GM12874 (cell line): ENCODE measurements at regions not wholly inside any gene's neighbourhood (a gene's known extent, or its start where the extent isn't known, plus 50 kb on each side); places are given as distances from the start of the nearest gene placed in this dataset.

Experiments
- CTCF ChIP-seq: IDR thresholded peaks from 2 replicates; pipeline ENCODE4 v1.5.1; 2011; ENCODE audit warnings: low read depth, mild to moderate bottlenecking, control low read depth, low read length, moderate library complexity; ENCODE audit not compliant: insufficient read depth

DNA sequence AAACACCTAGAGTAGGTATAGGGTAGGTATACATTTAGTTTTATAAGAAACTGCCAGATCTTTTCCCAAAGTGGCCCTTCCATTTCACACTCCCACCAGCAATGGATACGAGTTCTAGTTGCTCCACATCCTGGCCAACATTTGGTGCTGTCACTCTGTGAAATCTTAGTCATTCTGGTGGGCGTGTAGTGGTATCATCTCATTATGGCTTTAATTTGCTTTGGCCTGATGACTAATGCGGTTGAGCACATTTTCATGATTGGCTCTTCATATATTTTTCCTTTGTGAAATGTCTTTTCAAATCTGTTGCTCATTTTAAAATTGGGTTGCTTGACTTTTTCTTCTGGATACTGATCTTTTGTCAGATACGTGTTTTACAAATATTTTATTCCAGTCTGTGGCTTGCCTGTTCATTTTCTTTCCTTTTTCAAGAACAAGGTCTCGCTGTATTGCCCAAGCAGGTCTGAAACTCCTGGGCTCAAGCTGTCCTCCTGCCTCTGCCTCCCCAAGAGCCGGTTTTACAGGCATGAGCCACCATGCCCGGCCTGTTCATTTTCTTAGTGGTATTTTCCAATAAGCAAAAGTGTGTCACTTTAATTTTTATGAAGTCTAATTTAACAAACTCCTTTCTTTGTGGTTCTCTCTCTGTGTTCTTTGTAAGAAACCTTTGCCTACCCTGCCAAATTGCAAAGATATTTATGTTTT, 192.4 kb downstream of the SEC14L1 start:
- TF ChIP-seq CTCF: no peak

- TF ChIP-seq CTCF: no peak
These were observed 196.4 kb downstream of the SEC14L1 start for GRCh38 chr17:77337150-77337549.

DNA sequence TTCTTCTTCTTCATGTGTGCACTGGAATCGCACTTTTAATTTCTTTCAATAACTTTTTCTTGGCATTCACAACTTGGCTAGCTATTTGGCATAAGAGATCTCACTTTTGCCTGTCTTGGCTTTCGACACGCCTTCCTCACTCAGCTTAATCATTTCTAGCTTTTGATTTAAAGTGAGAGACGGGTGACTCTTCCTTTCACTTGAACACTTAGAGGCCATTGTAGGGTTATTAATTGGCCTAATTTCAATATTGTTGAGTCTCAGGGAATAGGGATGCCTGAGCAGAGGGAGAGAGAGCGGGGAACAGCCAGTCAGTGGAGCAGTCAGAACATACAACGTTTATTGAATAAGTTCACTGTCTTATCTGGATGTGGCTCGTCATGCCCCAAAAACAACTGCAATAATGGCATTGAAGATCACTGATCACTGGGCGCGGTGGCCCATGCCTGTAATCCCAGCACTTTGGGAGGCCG, 200.3 kb downstream of the SEC14L1 start:
- TF ChIP-seq CTCF: no peak

- no peak for TF ChIP-seq CTCF
These were observed 202.4 kb downstream of the SEC14L1 start for GRCh38 chr17:77343031-77343800.

DNA sequence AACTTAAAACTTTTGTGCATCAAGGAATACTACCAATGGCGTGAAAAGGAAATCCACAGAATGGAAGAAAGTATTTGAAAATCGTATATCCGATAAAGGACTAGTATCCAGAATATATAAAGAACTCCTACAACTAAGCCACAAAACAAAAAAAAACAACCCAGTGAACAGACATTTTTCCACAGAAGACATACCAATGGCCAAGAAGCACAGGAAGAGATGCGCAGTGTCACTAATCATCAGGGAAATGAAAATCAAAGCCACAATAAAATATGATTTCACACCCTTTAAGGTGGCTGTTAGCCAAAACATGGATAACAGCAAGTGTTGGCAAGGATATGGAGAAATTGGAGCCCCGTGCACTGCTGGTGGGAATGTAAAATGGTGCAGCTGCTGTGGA, 203.3 kb downstream of the SEC14L1 start:
- no peak for TF ChIP-seq CTCF

DNA sequence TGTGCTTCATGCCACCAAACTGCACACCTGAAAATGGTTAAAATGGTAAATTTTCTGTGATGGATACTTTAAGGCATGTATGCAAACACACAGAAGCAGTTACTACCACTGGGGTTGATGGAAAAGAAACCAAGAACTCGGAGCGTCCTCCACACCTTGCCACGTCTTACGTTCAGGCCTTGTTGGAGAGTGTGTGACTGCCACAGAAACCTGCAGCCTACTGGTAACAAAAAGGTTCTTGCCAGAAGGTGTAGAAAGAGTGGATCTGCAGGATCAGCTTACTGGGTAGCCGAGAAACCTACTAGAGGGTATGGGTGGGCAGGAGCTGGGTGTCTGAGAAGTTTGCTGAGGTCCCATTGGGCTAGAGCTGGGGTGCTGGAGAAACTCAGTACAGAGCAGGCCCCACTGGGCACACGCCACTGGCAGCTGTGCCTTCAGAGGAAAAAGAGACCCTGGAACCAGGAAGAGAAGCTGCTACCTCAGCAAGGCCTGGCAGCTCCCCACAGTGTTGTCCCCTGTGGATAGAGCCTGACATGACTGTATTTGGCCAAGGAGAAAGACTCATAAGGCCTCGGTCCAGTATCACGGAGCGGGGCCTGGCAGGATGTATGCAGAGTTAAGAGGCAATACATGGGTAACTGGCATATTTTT, 204.6 kb downstream of the SEC14L1 start:
- no peak for TF ChIP-seq CTCF

- TF ChIP-seq CTCF: no peak
These were observed 206.0 kb downstream of the SEC14L1 start for GRCh38 chr17:77346765-77347164.
